ENCODE measurements at regions not wholly inside any gene's neighbourhood (a gene's known extent, or its start where the extent isn't known, plus 50 kb on each side); places are given as distances from the start of the nearest gene placed in this dataset.

GRCh38 chr4:11783588-11783987 lies 354.9 kb upstream of the HS3ST1 start:
- no peak for TF ChIP-seq CTCF (IDR thresholded peaks at IDR 0.05)
- no peak for DNase-seq
- FAIRE-seq, result no peak
- Histone ChIP-seq H3K4me3 (no peak overlapping the region), H3K36me3 (no peaks in the 10 kb centered on the region), H3K4me1 (no peaks in the 10 kb centered on the region), H3K27me3 (no peaks in the 10 kb centered on the region), H3K9me3 (no peaks in the 10 kb centered on the region), H3K27ac (no peak overlapping the region)
- ATAC-seq, result no peak
- intact Hi-C loops (cut with DNase I), result no loop called here
- WGBS, 2 donors, result 28 to 56% methylated on average over 1 of the region's 1 CpG

GRCh38 chr4:11782859-11783258 lies 354.2 kb upstream of the HS3ST1 start:
- ATAC-seq (no peak), DNase-seq (peak in 1 of 6 donors; percentile 50), FAIRE-seq (no peak)
- Histone ChIP-seq H3K27me3 (no peaks in the 10 kb centered on the region), H3K36me3 (no peaks in the 10 kb centered on the region), H3K4me3 (no peak overlapping the region), H3K9me3 (no peaks in the 10 kb centered on the region), H3K4me1 (no peaks in the 10 kb centered on the region), H3K27ac (no peak overlapping the region)
- 19 to 23% methylated on average over 5 of the region's 5 CpGs for WGBS, 2 donors
- intact Hi-C loops (cut with DNase I), result no loop called here
- TF ChIP-seq CTCF (IDR thresholded peaks at IDR 0.05), result no peak

GRCh38 chr4:11777447-11777846 lies 348.8 kb upstream of the HS3ST1 start:
- no peaks in the 10 kb centered on the region for H3K36me3 ChIP-seq
- no peak for FAIRE-seq
- no peak for TF ChIP-seq CTCF (IDR thresholded peaks at IDR 0.05)
- H3K27ac ChIP-seq, result no peak overlapping the region
- 58 to 69% methylated on average over 3 of the region's 3 CpGs for WGBS, 2 donors
- ATAC-seq, result no peak
- no peak overlapping the region for H3K4me3 ChIP-seq
- H3K9me3 ChIP-seq, result no peaks in the 10 kb centered on the region
- H3K27me3 ChIP-seq, result no peaks in the 10 kb centered on the region
- no peaks in the 10 kb centered on the region for H3K4me1 ChIP-seq
- no peak for DNase-seq
- intact Hi-C loops (cut with DNase I), result no loop called here

GRCh38 chr4:11774346-11774745 lies 345.7 kb upstream of the HS3ST1 start:
- intact Hi-C loops (cut with DNase I), result no loop called here

GRCh38 chr4:11773798-11774197 lies 345.1 kb upstream of the HS3ST1 start:
- no peak for TF ChIP-seq CTCF (IDR thresholded peaks at IDR 0.05)
- no peaks in the 10 kb centered on the region for H3K36me3 ChIP-seq
- H3K9me3 ChIP-seq, result no peaks in the 10 kb centered on the region
- H3K4me1 ChIP-seq, result no peaks in the 10 kb centered on the region
- no peak for DNase-seq
- WGBS, 2 donors, result 50 to 62% methylated on average over 3 of the region's 3 CpGs
- H3K4me3 ChIP-seq, result no peak overlapping the region
- intact Hi-C loops (cut with DNase I), result no loop called here
- no peak overlapping the region for H3K27ac ChIP-seq
- ATAC-seq, result no peak
- no peak for FAIRE-seq
- H3K27me3 ChIP-seq, result no peaks in the 10 kb centered on the region

More at GRCh38 chr4:11774346-11774745, 345.7 kb upstream of the HS3ST1 start:
- Histone ChIP-seq H3K36me3 (no peaks in the 10 kb centered on the region), H3K4me3 (no peak overlapping the region), H3K4me1 (no peaks in the 10 kb centered on the region), H3K9me3 (no peaks in the 10 kb centered on the region), H3K27ac (no peak overlapping the region), H3K27me3 (no peaks in the 10 kb centered on the region)
- ATAC-seq (peak; percentile 22 to 53 (median 42)), FAIRE-seq (no peak), DNase-seq (no peak)
- TF ChIP-seq CTCF (IDR thresholded peaks at IDR 0.05), result no peak
- WGBS, 2 donors, result 36 to 44% methylated on average over 2 of the region's 2 CpGs

All from pancreas (tissue), 10 donors.